Testis (tissue), 2 donors: ENCODE measurements at regions not wholly inside any gene's neighbourhood (a gene's known extent, or its start where the extent isn't known, plus 50 kb on each side); places are given as distances from the start of the nearest gene placed in this dataset.

Experiments used
- DNase-seq: peaks from one replicate; pipeline ENCODE4 v3.0.0-alpha.2; 2019
- H3K27ac ChIP-seq, 2 donors: fragments of 200-600 bp; sonication (generic); one replicate each; pipeline ENCODE4 v1.5.1; 2019
- H3K27me3 ChIP-seq: fragments of 200-600 bp; sonication (generic); one replicate; pipeline ENCODE4 v1.5.1; 2019
- H3K36me3 ChIP-seq: fragments of 200-600 bp; sonication (generic); one replicate; pipeline ENCODE4 v1.5.1; 2017; ENCODE audit warnings: low read depth; ENCODE audit errors: missing control alignments
- H3K4me1 ChIP-seq: fragments of 200-600 bp; sonication (generic); one replicate; pipeline ENCODE4 v1.5.1; 2019
- H3K4me3 ChIP-seq, 2 donors: fragments of 200-600 bp; sonication (generic); one replicate each; pipeline ENCODE4 v1.5.1; 2017 to 2019
- H3K9me3 ChIP-seq: fragments of 200-600 bp; sonication (generic); one replicate; pipeline ENCODE4 v1.5.1; 2017
- POLR2A ChIP-seq: fragments of 450-650 bp; IDR thresholded peaks from one replicate; pipeline ENCODE4 v1.6.1; 2017; ENCODE audit warnings: antibody characterized with exemption, mild to moderate bottlenecking, moderate library complexity
- WGBS, 2 donors: methylation state at CpG; one replicate each; pipeline ENCODE4 v1.1.5; 2018; 5-methylcytosine and 5-hydroxymethylcytosine counted together
- intact Hi-C: fragments of 100-400 bp; cut with DNase I; formaldehyde crosslinking; loops from one replicate; pipeline ENCODE4 v1.15.1; 2023; ENCODE audit warnings: low total_unique reads
- TF ChIP-seq, protein P1 (sequence below), 3 experiments: fragments of 450-650 bp in 2 of 3; fragments of 200-600 bp in 1 of 3; sonication (generic) in 1 of 3; IDR thresholded peaks; one replicate each; pipeline ENCODE4 v1.5.1; 2016 to 2019; ENCODE audit warnings: antibody characterized with exemption in 3 of 3, mild to moderate bottlenecking in 2 of 3, moderate library complexity in 1 of 3

DNA sequence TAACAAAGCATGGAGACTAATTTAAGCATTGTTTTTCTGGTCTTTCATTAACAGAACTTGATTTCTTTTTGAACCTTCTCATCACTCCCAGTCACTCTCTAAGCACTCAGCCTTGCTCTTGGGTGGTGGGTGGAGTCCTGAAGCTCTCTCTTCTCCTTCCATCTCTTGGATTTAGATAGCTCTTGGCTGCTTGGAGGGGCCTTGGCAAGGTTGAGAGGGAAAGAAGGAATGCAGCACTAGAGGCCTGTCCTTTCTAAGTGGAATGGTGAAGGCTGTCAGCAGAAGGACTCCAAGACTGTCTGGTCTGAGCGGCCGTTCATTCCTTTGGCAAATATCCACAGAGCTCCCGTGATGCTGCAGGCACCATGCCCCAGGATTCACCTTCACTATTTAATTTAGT is 168.6 kb upstream of the E2F8 start:
- H3K27ac ChIP-seq: no peak overlapping the region
- WGBS, 2 donors: 64 to 72% methylated on average over 3 of the region's 3 CpGs
- no peaks in the 10 kb centered on the region for H3K4me1 ChIP-seq
- no peaks in the 10 kb centered on the region for H3K36me3 ChIP-seq
- TF ChIP-seq POLR2A: no peak
- TF ChIP-seq, protein P1, sequence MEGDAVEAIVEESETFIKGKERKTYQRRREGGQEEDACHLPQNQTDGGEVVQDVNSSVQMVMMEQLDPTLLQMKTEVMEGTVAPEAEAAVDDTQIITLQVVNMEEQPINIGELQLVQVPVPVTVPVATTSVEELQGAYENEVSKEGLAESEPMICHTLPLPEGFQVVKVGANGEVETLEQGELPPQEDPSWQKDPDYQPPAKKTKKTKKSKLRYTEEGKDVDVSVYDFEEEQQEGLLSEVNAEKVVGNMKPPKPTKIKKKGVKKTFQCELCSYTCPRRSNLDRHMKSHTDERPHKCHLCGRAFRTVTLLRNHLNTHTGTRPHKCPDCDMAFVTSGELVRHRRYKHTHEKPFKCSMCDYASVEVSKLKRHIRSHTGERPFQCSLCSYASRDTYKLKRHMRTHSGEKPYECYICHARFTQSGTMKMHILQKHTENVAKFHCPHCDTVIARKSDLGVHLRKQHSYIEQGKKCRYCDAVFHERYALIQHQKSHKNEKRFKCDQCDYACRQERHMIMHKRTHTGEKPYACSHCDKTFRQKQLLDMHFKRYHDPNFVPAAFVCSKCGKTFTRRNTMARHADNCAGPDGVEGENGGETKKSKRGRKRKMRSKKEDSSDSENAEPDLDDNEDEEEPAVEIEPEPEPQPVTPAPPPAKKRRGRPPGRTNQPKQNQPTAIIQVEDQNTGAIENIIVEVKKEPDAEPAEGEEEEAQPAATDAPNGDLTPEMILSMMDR (IDR thresholded peaks at IDR 0.05): no peak
- no peaks in the 10 kb centered on the region for H3K27me3 ChIP-seq
- H3K4me3 ChIP-seq: no peak overlapping the region
- intact Hi-C loops: no loop called here
- H3K9me3 ChIP-seq: no peaks in the 10 kb centered on the region
- no peak for DNase-seq

DNA sequence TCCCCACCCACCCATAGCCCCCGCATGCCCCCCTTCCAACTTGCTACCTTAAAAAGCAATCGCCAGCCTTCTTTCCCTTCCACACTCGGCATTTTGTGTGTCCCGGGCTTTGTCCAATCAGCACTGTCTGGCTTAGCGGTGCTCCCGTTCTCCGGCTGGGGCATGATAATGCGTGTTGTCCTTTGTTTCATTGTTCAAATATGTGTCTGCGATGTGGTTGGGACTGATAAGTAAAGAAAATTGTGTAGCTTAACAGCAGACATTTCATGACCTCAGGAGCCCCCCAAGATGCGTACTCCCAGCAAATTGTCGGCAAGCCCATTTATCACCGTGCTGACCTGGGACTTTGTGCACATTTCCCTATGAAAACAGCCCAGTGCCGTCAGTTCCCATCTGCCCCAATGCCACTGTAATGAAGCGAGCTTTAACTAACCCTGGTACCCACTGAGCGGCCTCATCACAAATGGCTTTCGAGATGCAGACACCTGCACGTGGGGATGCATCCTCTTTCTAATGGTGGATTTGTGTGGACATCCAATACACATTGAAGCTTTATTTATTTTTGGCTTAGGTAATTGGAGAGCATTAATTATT is 167.0 kb upstream of the E2F8 start:
- Histone ChIP-seq H3K4me3 (no peak overlapping the region), H3K9me3 (no peaks in the 10 kb centered on the region), H3K27me3 (no peaks in the 10 kb centered on the region), H3K36me3 (no peaks in the 10 kb centered on the region), H3K27ac (no peak overlapping the region), H3K4me1 (no peaks in the 10 kb centered on the region)
- intact Hi-C loops: no loop called here
- WGBS, 2 donors: 70 to 75% methylated on average over 17 of the region's 17 CpGs
- no peak for DNase-seq
- no peak for TF ChIP-seq POLR2A
- TF ChIP-seq, protein P1 (IDR thresholded peaks at IDR 0.05): no peak

DNA sequence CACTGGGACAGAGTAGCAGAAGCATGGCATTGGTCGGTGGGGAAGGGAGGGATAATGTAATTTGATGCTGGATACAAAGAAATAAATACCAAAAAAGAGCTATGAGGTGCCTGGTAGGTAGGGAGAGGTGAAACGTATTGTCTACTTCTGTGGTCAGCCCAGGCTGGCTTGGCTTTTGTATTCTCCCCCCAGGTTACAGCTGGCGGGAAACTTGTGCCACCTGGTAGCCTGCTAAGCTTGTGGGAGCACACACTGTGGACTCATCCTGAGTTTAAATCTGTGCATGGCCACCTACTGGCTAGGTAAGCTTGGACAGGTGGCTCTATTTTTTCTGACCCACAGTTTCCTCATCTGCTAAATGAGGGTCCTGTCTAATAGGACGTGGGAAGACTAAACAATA is 165.2 kb upstream of the E2F8 start:
- no peaks in the 10 kb centered on the region for H3K9me3 ChIP-seq
- DNase-seq: no peak
- no peak overlapping the region for H3K4me3 ChIP-seq
- H3K27me3 ChIP-seq: no peaks in the 10 kb centered on the region
- 90 to 92% methylated on average over 4 of the region's 4 CpGs for WGBS, 2 donors
- H3K4me1 ChIP-seq: no peaks in the 10 kb centered on the region
- no peaks in the 10 kb centered on the region for H3K36me3 ChIP-seq
- no peak overlapping the region for H3K27ac ChIP-seq
- intact Hi-C loops: no loop called here
- TF ChIP-seq, protein P1 (IDR thresholded peaks at IDR 0.05): no peak
- TF ChIP-seq POLR2A: no peak

DNA sequence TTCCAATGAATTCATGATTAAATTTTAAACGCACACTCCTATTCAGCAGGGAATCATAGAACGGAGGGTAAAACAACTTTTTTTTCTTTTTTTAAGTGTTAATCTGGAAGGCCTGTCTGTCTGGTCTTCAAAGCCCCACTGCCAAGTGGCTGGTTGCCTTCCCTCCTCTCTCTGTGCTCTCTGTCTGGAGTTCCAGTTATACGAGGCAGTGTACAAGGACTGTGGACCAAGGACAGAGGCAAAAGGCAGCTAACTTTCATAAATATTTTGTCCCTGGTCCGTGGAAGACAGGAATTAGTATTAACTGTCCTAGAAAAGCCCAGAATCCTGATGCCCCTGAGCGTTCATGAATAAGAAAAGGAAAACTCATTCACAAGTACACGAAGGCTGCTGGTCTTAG is 164.0 kb upstream of the E2F8 start:
- DNase-seq: no peak
- 66 to 67% methylated on average over 6 of the region's 6 CpGs for WGBS, 2 donors
- H3K4me1 ChIP-seq: no peaks in the 10 kb centered on the region
- no peaks in the 10 kb centered on the region for H3K36me3 ChIP-seq
- H3K27me3 ChIP-seq: no peaks in the 10 kb centered on the region
- no peaks in the 10 kb centered on the region for H3K9me3 ChIP-seq
- H3K27ac ChIP-seq: no peak overlapping the region
- TF ChIP-seq, protein P1 (IDR thresholded peaks at IDR 0.05): no peak
- no peak for TF ChIP-seq POLR2A
- intact Hi-C loops: no loop called here
- no peak overlapping the region for H3K4me3 ChIP-seq

DNA sequence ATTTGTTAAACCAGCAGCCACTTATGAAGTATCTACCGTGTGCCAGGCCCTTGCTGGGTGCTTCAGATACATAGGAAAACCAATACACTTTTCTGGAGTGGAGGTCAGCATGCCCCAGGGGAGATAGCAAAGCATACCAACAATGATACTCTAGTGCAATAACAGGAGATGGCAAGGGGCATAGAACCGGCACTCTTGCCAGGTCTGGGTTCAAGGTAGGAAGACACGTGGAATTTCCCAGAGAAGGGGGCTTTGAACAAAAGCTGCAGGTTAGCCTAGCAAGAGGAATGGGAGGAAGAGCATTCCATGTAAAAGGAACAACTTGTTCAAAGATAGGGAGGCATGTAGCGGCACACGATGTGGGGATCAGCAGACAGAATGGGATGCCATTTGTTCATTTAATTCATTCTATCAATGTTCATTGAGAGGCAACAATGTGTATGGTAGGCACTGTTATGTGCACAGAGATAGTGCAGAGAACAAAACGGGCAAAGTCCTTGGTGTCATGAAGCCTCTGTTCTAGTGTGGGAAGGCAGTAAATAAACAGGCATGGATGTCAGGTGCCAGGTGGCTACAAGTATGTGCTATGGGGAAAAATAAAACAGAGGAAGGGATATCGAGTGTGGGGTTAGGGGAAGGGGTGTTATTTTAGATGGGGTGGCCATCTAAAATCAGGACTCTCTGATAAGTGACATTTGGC is 162.6 kb upstream of the E2F8 start:
- no peaks in the 10 kb centered on the region for H3K27me3 ChIP-seq
- no peak for TF ChIP-seq POLR2A
- TF ChIP-seq, protein P1 (IDR thresholded peaks at IDR 0.05): no peak
- no peak overlapping the region for H3K27ac ChIP-seq
- intact Hi-C loops: no loop called here
- 70 to 73% methylated on average over 7 of the region's 7 CpGs for WGBS, 2 donors
- no peaks in the 10 kb centered on the region for H3K9me3 ChIP-seq
- H3K4me3 ChIP-seq: no peak overlapping the region
- H3K4me1 ChIP-seq: no peaks in the 10 kb centered on the region
- DNase-seq: no peak
- no peaks in the 10 kb centered on the region for H3K36me3 ChIP-seq
